Frontal cortex (tissue), 3 donors: ENCODE measurements at regions not wholly inside any gene's neighbourhood (a gene's known extent, or its start where the extent isn't known, plus 50 kb on each side); places are given as distances from the start of the nearest gene placed in this dataset.
A peak's percentile ranks its signal among the peaks of the same experiment; 100 is the strongest.

Experiments used
- DNase-seq, 2 donors: peaks; one replicate each; pipeline ENCODE4 v3.0.0; 2012; ENCODE audit warnings: low spot score in 2 of 2
- FAIRE-seq: peaks from 2 replicates; lab custom pipeline; 2012; peaks lifted over from hg19 to GRCh38; lab: Jason Lieb, UNC
- donor health status: control.
- donor health status: control.
- donor health status: control.

GRCh38 chr13:26968431-26969341 is 202.9 kb downstream of the USP12 start:
- FAIRE-seq (no peak), DNase-seq (no peak)

- FAIRE-seq (no peak), DNase-seq (no peak)
These were observed 204.2 kb downstream of the USP12 start for GRCh38 chr13:26967119-26968038.

DNA sequence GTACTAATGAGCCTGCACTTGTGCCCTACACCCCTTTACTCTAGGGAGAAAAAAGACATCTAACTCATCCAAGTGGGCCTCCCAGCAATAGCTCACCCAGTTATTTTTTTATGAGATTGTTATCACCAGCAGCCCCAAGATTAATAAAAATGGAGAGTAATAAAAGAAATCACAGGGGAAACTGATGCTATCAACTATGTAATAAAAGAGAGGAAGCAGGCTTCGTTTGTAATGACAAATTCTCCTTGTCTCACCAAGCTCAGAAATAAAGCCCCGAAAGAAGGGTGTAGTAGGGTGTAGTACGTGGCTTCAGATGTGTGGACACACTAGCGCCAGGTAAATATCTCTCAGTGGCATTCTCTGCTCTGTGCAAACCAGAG is 204.9 kb downstream of the USP12 start:
- FAIRE-seq (no peak), DNase-seq (no peak)

DNA sequence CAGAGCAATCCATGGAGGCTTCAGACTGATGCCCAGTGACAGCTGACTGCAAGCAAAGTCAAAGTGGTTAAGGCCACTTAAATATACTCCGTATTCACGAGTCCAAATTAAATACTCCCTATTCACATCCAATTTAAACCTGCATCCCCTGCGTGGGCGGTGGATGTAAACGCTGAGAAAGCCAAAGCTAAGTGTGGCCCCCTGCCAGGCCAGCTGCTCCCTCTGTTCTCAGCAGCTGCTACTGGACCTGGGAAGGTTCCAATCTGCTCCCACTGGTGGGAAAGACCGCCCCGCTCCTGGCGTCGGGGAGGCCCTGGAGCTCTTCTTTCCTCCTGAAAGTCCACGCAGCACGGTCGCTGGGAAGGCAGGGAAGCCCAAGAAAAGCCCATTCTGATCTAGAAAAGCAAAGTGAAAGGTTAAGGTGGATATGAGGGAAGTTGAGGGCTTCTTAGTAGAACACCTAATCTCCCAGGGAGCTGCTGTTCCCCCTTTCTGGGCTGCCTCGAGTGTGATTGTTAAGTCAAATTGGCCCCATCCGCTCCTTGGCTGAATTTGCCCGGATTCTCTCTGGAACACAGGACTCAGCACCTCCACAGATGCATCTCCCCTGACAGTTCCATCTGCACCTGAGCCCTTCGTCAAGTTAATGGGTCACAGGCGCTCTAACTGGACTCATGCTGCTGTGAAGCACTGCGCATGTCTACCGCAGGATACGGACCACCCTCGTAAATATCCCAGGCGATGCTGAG is 205.5 kb downstream of the USP12 start:
- FAIRE-seq (no peak), DNase-seq (peak in 1 of 2 donors; percentile 42)

DNA sequence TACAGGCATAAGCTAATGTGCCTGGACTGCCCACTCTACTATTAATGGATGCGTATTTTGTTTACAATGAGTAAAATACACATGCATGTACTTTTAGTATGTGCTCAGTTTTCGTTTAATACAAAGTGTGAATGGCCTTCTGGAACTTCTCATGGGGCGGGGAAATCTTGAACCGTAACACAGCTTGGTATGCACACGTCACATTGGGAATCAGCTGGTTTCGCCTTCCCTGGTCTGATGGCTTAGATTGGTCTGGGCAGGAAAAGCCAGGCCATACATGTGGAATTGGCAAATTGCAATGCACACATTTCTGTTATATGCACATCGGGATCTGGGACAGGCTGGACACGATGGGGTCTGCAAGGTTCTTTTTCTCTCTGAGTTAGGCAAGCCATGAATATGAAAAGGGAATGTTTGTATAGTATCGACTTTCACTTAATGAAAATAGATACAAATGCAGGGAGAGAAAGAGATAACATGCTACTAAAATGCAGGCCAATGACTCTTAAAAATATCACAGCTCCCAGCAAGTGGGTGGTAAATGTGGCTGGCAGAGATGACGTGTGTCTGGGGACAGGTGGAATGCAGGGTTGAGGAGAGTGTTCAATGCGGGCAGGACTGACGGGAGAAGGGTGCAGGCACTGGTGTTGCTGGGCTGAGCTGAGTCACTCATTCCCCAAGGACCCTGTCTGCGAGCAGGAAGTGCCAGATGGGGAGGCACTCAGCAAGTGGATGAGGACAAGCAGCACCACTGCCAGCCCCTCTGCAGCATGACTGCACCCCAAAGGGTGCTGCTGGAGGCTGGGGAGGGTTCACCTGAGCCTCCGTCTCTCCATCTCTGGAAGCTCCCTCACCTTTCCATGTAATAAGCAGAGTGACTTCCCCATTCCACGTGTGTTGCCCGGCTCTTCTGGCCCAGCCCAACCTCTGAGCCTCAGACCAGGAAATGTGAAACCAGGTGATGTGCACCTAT is 204.0 kb upstream of the GPR12 start:
- DNase-seq: peak in 1 of 2 donors; percentile 32
- FAIRE-seq: no peak

- DNase-seq (no peak), FAIRE-seq (no peak)
These were observed 202.1 kb upstream of the GPR12 start for GRCh38 chr13:26962671-26963070.

- no peak for FAIRE-seq
- DNase-seq: no peak
These were observed 201.5 kb upstream of the GPR12 start for GRCh38 chr13:26961890-26962615.

- DNase-seq (no peak), FAIRE-seq (no peak)
These were observed 196.6 kb upstream of the GPR12 start for GRCh38 chr13:26957182-26957581.

GRCh38 chr13:26956522-26957142 is 196.0 kb upstream of the GPR12 start:
- no peak for DNase-seq
- no peak for FAIRE-seq

- DNase-seq: no peak
- FAIRE-seq: no peak
These were observed 194.4 kb upstream of the GPR12 start for GRCh38 chr13:26954976-26955375.

GRCh38 chr13:26953291-26953690 is 192.7 kb upstream of the GPR12 start:
- DNase-seq (no peak), FAIRE-seq (no peak)

DNA sequence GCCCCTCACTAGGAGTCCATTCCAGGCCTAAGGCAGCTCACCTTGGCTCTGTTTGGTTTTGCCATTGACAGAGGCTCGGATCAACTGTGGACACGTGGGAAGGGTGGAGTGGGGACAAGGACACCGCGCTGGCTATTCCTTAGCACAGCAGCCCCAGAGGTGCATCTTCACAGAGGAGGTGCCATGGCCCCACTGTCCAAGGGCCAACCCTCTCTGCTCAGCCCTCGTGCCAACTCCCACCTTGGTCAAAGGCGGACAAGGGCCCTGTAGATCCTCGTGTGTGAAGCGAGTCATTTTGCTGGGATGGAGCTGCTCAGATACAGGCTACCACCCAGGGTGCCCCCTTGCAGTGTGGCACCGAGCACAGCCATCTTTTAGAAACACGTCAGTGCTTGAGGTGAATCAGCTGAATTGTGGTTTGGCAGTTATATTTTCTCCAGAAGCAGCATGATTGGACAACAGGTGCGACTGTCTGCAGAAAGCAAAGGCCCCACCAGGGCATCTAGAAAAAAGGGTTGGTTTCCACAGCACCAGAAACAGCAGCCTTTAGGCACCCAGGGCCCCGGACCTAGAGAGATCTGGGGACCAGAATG is 192.1 kb upstream of the GPR12 start:
- DNase-seq (no peak), FAIRE-seq (no peak)

DNA sequence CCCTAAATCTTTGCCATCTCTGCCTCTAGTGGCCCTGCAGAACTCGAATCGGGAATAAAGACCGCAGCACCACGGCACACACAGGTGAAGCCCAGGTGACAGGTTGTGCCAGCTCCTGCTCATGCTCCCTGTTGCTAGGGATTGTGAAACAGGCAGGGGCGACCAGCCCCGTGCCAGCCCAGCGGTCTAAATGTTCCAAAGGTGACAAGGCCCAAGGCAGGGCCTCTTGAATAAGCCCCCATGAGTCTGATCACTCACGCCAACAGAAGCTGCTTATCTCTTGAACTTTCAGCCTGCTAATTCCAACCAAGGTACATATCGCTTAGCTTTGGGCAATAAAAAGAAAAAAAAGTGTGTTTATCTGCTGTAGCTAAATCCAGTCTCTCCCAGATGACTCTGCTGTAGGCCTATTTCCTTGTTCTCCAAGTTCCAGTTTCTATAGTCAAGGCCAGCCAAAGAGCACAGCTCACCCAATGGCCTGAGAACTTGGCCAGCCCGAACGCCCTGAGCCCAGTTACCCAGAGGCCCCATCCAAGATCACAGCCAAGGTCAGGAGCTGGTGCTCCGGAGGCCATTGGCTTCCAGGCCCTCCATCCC is 191.1 kb upstream of the GPR12 start:
- FAIRE-seq (no peak), DNase-seq (no peak)

DNA sequence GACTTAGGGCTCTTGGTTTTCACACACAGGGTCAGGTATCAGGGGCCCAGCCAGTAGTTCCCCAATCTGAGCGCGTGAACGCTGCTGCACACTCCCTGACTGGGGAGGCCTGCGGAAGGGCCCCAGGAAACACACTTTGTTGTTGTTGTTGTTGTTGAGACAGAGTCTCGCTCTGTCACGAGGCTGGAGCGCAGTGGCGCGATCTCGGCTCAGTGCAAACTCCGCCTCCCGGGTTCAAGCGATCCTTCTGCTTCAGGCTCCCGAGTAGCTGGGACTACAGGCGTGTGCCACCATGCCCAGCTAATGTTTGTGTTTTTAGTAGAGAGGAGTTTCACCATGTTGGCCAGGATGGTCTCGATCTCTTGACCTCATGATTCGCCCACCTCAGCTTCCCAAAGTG is 190.4 kb upstream of the GPR12 start:
- no peak for FAIRE-seq

GRCh38 chr13:26950546-26950945 is 190.0 kb upstream of the GPR12 start:
- FAIRE-seq: no peak
- DNase-seq: no peak

More for the DNA sequence above, 190.4 kb upstream of the GPR12 start:
- no peak for DNase-seq

DNA sequence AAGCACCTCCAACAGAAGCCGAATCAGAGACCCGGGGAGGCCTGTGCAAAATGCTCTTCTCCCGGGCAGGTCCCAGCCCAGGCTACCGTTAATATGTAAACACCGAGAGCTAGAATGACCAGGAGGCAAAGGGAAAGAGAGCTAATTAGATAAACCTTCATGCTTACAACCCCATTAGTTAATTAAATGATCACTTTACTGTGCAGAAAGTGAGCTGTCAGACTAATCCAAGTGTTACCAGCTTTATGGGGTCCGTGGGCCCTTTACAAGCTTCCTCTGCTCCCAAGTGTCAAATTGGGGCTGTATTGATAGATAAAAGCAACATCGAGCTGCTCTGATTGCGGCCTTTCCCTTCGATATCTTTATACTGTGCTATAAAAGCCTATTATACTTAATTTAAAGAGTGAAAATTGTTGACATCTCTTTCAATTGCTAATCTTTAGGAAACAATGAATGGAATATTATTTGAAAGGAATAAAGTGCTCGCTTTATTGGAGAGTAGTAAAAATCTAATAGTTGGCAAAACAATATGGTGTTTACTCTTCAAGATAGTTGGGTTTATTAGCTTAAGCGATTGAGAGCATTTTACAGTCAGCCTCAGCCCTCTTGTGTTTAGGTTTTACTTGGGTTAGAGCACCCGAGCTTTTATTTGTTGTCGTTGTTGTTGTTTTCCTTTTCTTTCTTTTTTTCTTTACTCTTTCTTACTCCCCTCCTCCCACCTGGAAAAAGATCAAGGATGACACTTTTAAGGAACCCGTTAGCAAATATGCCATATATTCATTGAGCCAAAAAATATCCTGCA is 189.3 kb upstream of the GPR12 start:
- no peak for DNase-seq
- no peak for FAIRE-seq
